H1 (cell line): ENCODE measurements at regions not wholly inside any gene's neighbourhood (a gene's known extent, or its start where the extent isn't known, plus 50 kb on each side); places are given as distances from the start of the nearest gene placed in this dataset.
"Not testable (repeated sequence)": the region's sequence is repeated elsewhere in the genome, so short reads cannot be mapped to it uniquely, and the experiment has no call there.

ENCODE experiments used
- CTCF ChIA-PET: fragments of 300-600 bp; sonication (Branson Sonifier 250); formaldehyde crosslinking; loops from one replicate; lab custom pipeline; 2021; ENCODE audit not compliant: partially characterized antibody; lab: Charles Lee
- POLR2A ChIA-PET: fragments of 300-600 bp; sonication (Branson Sonifier 250); formaldehyde crosslinking; loops from one replicate; lab custom pipeline; 2021; ENCODE audit warnings: inconsistent platforms; ENCODE audit not compliant: partially characterized antibody; lab: Charles Lee
- DNase-seq, 2 experiments: peaks; one replicate each; pipeline versions ENCODE4 v3.0.0 to v3.0.0-alpha.2; 2010 to 2022; ENCODE audit warnings: low spot score in 2 of 2, low read depth in 1 of 2, mixed read lengths in 1 of 2
- FAIRE-seq: peaks from 2 replicates; lab custom pipeline; 2011; peaks lifted over from hg19 to GRCh38; lab: Jason Lieb, UNC
- H2AFZ ChIP-seq: 2 replicates; pipeline ENCODE4 v1.8.1; 2012; ENCODE audit warnings: low read length, inconsistent platforms
- H2AK5ac ChIP-seq: 2 replicates; pipeline ENCODE4 v1.6.1; 2013; ENCODE audit warnings: low read depth, low read length
- H2BK120ac ChIP-seq: replicated peaks from 2 replicates; pipeline ENCODE3; 2013; ENCODE audit warnings: low read depth, low read length, inconsistent platforms
- H2BK12ac ChIP-seq: 2 replicates; pipeline ENCODE4 v1.6.1; 2013; ENCODE audit warnings: low read depth, low read length
- H2BK15ac ChIP-seq: 2 replicates; pipeline ENCODE4 v1.6.1; 2013; ENCODE audit warnings: low read length
- H2BK20ac ChIP-seq: 2 replicates; pipeline ENCODE4 v1.6.1; 2013; ENCODE audit warnings: low read length
- H2BK5ac ChIP-seq: 2 replicates; pipeline ENCODE4 v1.6.1; 2013; ENCODE audit warnings: low read depth, low read length
- H3K14ac ChIP-seq: 2 replicates; pipeline ENCODE4 v1.6.1; 2013; ENCODE audit warnings: inconsistent platforms; ENCODE audit not compliant: insufficient read length
- H3K18ac ChIP-seq: 2 replicates; pipeline ENCODE4 v1.6.1; 2013; ENCODE audit warnings: low read length; ENCODE audit errors: extremely low read depth
- H3K23ac ChIP-seq: 2 replicates; pipeline ENCODE4 v1.6.1; 2013; ENCODE audit warnings: inconsistent platforms; ENCODE audit not compliant: insufficient read length
- H3K23me2 ChIP-seq: 2 replicates; pipeline ENCODE4 v1.6.1; 2013; ENCODE audit warnings: low read depth, low read length
- H3K27ac ChIP-seq: 2 replicates; pipeline ENCODE4 v1.6.1; 2011; ENCODE audit warnings: low read depth, low read length, inconsistent platforms
- H3K27me3 ChIP-seq, 4 experiments: replicated peaks in 1 of 4; 1 replicate in 1 of 4; 2 replicates in 3 of 4; pipeline versions ENCODE4 v1.6.1 to v1.8.1; 2011 to 2013; ENCODE audit warnings: low read length in 3 of 4, mild to moderate bottlenecking in 3 of 4, inconsistent platforms in 2 of 4, mixed read lengths in 2 of 4, moderate library complexity in 1 of 4; ENCODE audit not compliant: control insufficient read depth in 3 of 4, insufficient read depth in 3 of 4; ENCODE audit errors: extremely low read depth in 1 of 4
- H3K36me3 ChIP-seq, 4 experiments: 2 replicates each; pipeline versions ENCODE4 v1.6.1 to v1.8.1; 2011 to 2013; ENCODE audit warnings: mild to moderate bottlenecking in 4 of 4, low read length in 3 of 4, moderate library complexity in 2 of 4, control low read depth in 1 of 4, inconsistent platforms in 1 of 4; ENCODE audit not compliant: insufficient read depth in 4 of 4, control insufficient read depth in 2 of 4
- H3K4ac ChIP-seq: replicated peaks from 2 replicates; pipeline ENCODE3; 2013; ENCODE audit warnings: low read length, low read depth, mixed read lengths, inconsistent platforms; ENCODE audit not compliant: insufficient read length
- H3K4me1 ChIP-seq, 4 experiments: replicated peaks in 1 of 4; 1 replicate in 1 of 4; 2 replicates in 3 of 4; pipeline versions ENCODE4 v1.6.1 to v1.8.1; 2011 to 2013; ENCODE audit warnings: low read length in 3 of 4, inconsistent platforms in 2 of 4, mixed read lengths in 1 of 4; ENCODE audit not compliant: insufficient read depth in 4 of 4, control insufficient read depth in 3 of 4
- H3K4me2 ChIP-seq, 2 experiments: 2 replicates each; pipeline versions ENCODE4 v1.6.1 to v1.8.1; 2011 to 2013; ENCODE audit warnings: low read depth in 2 of 2, low read length in 2 of 2, control low read depth in 1 of 2, inconsistent platforms in 1 of 2, mild to moderate bottlenecking in 1 of 2; ENCODE audit not compliant: insufficient read depth in 1 of 2
- H3K4me3 ChIP-seq, 4 experiments: fragments of 200-600, 300-600 bp in 1 of 4; sonication (generic), shearing (Covaris generic), sonication (Bioruptor Twin) in 1 of 4; 2 replicates each; pipeline versions ENCODE4 v1.5.1 to v1.8.1; 2011 to 2016; ENCODE audit warnings: low read length in 4 of 4, low read depth in 3 of 4, control low read depth in 2 of 4, inconsistent platforms in 2 of 4, mild to moderate bottlenecking in 2 of 4, mixed read lengths in 1 of 4, moderate library complexity in 1 of 4; ENCODE audit not compliant: insufficient read depth in 2 of 4; ENCODE audit errors: extremely low read depth in 1 of 4
- H3K56ac ChIP-seq: replicated peaks from 2 replicates; pipeline ENCODE3; 2013; ENCODE audit warnings: low read depth, mild to moderate bottlenecking, mixed read lengths, low read length, inconsistent platforms; ENCODE audit not compliant: insufficient read length
- H3K79me1 ChIP-seq: 2 replicates; pipeline ENCODE4 v1.6.1; 2013; ENCODE audit warnings: low read depth, low read length, control low read depth
- H3K79me2 ChIP-seq, 2 experiments: 2 replicates each; pipeline versions ENCODE4 v1.6.1 to v1.8.1; 2012 to 2013; ENCODE audit warnings: low read length in 2 of 2, mild to moderate bottlenecking in 2 of 2, inconsistent platforms in 1 of 2; ENCODE audit not compliant: insufficient read depth in 2 of 2, control insufficient read depth in 1 of 2
- H3K9ac ChIP-seq, 4 experiments: replicated peaks in 1 of 4; 1 replicate in 1 of 4; 2 replicates in 3 of 4; pipeline versions ENCODE4 v1.6.1 to v1.8.1; 2011 to 2013; ENCODE audit warnings: low read depth in 3 of 4, low read length in 3 of 4, control low read depth in 2 of 4, mild to moderate bottlenecking in 2 of 4, moderate library complexity in 2 of 4, inconsistent platforms in 1 of 4; ENCODE audit errors: extremely low read depth in 1 of 4
- H3K9me3 ChIP-seq, 2 experiments: 2 replicates each; pipeline versions ENCODE4 v1.6.1 to v1.8.1; 2012 to 2013; ENCODE audit warnings: mild to moderate bottlenecking in 2 of 2, moderate library complexity in 2 of 2, control low read depth in 1 of 2, inconsistent platforms in 1 of 2, low read depth in 1 of 2, low read length in 1 of 2, mixed read lengths in 1 of 2; ENCODE audit not compliant: insufficient read depth in 2 of 2
- H4K20me1 ChIP-seq, 2 experiments: replicated peaks in 1 of 2; 2 replicates each; pipeline versions ENCODE3 to v1.8.1; 2011 to 2013; ENCODE audit warnings: inconsistent platforms in 2 of 2, low read length in 2 of 2, mild to moderate bottlenecking in 1 of 2; ENCODE audit not compliant: insufficient read depth in 2 of 2, control insufficient read depth in 1 of 2
- H4K5ac ChIP-seq: 2 replicates; pipeline ENCODE4 v1.6.1; 2013; ENCODE audit warnings: low read length, low read depth, mixed read lengths, inconsistent platforms; ENCODE audit not compliant: insufficient read length
- H4K8ac ChIP-seq: 2 replicates; pipeline ENCODE4 v1.8.0; 2013; ENCODE audit warnings: mild to moderate bottlenecking, moderate library complexity, low read length, inconsistent platforms; ENCODE audit not compliant: insufficient read depth; ENCODE audit errors: extremely low read depth
- H4K91ac ChIP-seq: replicated peaks from 2 replicates; pipeline ENCODE3; 2013; ENCODE audit warnings: low read length, mixed read lengths, inconsistent platforms; ENCODE audit not compliant: insufficient read length
- WGBS, 2 experiments: shearing (Covaris generic) in 1 of 2; methylation state at CpG; one replicate each; pipeline versions ENCODE4 v1.1.6 to v1.1.7; 2013 to 2015; ENCODE audit warnings: low lambda C conversion rate in 2 of 2, mixed read lengths in 2 of 2, inconsistent platforms in 1 of 2, low coverage in 1 of 2, missing lambda C conversion rate in 1 of 2; ENCODE audit not compliant: insufficient replicate concordance in 2 of 2, insufficient coverage in 1 of 2, insufficient read length in 1 of 2; ENCODE audit errors: extremely low coverage in 1 of 2, missing lambda C conversion rate in 1 of 2; 5-methylcytosine and 5-hydroxymethylcytosine counted together

DNA sequence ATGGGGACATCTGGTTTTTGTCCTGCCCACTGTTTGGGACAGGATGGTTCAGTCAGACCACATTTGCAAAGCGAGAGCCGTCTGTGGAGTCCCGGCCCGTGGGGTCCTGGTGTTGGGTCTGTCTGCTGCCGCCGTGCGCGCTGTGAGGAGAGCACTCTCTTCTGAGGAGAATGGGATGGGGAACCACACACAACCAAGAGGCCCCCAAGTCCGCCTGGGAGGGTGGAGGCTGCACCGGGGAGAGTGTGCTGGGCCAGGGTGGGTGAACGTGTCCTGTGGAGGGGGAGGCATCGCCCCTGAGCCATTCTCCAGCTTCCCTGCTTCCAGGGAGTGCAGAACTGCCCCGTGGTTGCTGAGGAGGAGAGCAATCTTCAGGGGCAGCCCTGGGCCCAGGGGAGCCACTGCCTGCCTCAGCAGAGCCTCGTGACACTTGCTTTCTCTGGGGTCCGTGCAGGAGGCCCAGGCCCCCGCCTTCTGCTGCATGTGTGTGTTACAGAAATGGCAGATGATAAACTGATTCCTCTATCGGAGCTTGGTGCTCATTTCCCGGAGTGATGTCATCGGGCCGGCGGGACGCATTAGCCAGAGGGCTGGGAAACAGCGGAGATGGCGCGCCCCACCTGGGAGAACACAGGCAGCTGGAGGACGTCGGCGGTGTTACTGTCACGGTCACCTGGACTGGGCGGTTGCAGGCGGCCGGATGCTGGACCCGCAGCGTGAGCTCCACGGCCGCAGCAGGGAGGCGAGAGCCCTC, 173.4 kb downstream of the LAT start:
- POLR2A ChIA-PET: interaction anchor here (1.3 kb wide), 1 partner anchor 10 kb away, joined by 3 read pairs; no protein-coding TSS in a partner anchor
- H3K4me3 ChIP-seq, H4K91ac ChIP-seq, H4K5ac ChIP-seq, H2BK20ac ChIP-seq, H3K27me3 ChIP-seq, H3K79me1 ChIP-seq, H3K9me3 ChIP-seq, FAIRE-seq, H3K9ac ChIP-seq, H2AFZ ChIP-seq, H2AK5ac ChIP-seq, H3K4me2 ChIP-seq, H3K56ac ChIP-seq, DNase-seq, H2BK15ac ChIP-seq, H4K20me1 ChIP-seq, H3K79me2 ChIP-seq, H3K14ac ChIP-seq, H3K23me2 ChIP-seq, CTCF ChIA-PET, H2BK120ac ChIP-seq, H3K23ac ChIP-seq, H3K27ac ChIP-seq, H3K4ac ChIP-seq, H3K36me3 ChIP-seq: not testable (repeated sequence)
- WGBS, 2 experiments: 84% methylated on average over 37 of the region's 37 CpGs; no CpG with 5 or more reads in 1 of the 2 experiments
- H2BK5ac ChIP-seq: peak overlapping the region; percentile 78; the same call in 1 of the 2 replicates
- peak overlapping the region; percentile 84; the same call in 1 of the 2 replicates for H2BK12ac ChIP-seq
- H3K4me1 ChIP-seq: peaks cover 2 to 10% (median 6%) of the 10 kb centered on the region in 4 experiments; a peak in 5 of 7 replicates
- peak overlapping the region; percentile 71; the same call in 1 of the 2 replicates for H3K18ac ChIP-seq
- H4K8ac ChIP-seq: 0 out of 2 replicates have a peak overlapping the region, but pooled peaks have one; percentile 68
